NCI-H510A treated with DMSO at 0.1 percent for 48 hours (cell line): ENCODE measurements at regions not wholly inside any gene's neighbourhood (a gene's known extent, or its start where the extent isn't known, plus 50 kb on each side); places are given as distances from the start of the nearest gene placed in this dataset.

Experiments
- DNase-seq: peaks from one replicate; lab custom pipeline; 2025; lab: John Stamatoyannopoulos, UW

DNA sequence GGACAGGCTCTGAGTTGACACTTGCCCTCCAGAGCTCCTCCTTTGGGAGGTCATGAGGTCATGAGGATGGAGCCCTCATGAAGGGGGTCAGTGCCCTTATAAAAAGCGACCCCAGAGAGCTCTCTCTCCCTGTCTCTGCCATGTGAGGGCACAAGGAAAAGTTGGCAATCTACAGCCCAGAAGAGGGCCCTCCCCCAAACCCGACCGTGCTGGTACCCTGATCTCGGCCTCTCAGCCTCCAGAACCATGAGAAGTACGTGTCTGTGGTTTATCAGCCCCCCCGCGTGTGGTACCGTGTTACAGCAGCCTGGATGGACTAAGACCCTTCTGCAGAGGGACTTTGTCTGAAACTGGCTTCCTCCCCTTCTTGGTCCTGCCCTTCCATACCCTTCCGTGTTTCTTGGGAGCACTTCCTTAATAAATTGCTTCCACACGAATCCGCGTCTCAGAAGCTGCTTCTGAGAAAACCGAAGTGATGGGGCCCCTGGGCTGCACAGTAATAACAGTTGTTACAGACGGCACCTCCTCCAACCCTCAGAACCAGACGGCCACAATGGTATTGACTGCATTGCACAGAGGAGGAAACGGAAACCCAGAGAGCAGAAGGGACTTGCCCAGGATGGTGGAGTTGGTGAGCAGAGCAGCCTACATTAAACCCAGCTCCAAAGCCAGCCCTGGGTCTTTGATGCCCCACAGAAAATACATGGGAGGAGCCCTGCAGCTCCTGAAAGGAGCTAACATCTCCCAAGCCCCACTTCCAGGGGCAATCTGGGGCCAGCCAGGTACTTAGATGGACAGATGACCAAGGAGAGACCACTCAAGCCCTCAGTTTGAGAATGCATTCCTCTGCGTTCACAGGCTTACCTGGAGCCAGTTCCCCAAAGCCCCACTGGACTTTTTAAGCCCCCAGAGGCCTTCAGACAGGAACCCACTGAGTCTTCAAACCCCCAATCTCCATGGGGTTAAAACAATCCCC lies 242.7 kb downstream of the BCOR start:
- DNase-seq: peak; percentile 9

DNA sequence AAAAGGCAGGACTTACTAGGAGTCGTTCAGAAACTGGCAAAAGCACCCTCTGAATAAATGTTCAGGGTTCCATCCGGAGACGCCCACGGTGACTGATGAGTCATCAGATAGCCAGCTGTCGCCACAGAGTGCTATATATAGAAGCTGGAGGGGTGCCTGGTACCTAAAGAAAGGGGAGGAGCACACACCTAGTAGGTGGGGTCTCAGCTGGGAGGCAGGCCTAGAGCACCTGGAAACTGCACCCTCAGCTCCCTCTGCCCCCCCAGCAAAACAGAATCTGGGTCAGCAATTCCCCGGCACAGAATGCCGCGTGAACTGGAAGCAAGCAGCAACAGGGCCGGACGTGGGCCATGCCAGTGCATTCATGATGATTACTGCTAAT lies 242.0 kb downstream of the BCOR start:
- DNase-seq: peak; percentile 87

DNA sequence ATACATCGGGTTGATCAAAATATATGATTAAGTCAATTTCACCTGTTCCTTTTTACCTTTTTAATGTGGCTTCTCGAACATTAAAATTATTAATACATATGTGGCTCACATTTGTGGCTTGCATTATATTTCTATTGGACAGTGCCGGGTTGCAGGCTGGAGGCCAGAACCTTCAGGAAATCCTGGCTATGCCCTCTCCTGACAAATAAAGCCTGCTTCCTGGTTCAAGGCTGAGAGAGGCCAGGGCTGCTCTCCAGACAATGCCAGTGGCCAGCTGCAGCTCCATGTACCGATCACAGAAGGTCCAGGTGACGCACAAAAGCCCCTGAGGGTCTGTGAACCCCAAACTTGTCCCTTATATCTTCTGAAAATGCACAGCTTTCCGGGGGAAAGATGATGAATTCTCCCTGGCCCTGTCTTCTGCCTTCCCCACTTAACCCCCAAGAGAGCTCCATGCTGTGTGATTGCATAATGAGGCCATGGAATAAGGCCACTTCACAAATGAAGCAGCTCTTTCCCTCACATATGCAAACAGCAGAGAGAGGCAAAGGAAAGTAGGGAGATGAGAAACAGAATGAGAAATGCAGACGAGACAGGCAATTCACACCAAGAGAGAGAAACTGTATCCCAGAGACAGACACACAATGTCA lies 241.2 kb downstream of the BCOR start:
- no peak for DNase-seq

DNA sequence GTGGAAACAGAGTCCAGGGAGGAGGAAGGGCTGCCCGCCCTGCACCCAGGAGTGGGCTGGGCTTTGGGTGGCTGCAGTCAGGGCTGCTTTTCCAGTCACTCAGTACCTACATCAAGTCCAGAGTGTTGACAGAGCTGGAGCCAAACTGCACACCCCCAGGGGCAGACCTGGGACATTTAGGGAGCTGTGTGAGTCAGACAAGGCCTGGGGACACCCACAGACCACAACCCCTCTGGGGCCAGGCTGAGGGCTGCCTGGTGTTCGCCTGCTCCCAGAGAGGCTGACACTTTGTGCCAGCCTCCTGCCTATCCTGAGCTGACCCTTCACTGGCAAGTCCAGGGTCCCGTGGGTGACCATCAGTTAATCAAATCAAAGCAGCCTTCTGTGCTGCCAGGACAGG lies 240.0 kb downstream of the BCOR start:
- DNase-seq: no peak

DNA sequence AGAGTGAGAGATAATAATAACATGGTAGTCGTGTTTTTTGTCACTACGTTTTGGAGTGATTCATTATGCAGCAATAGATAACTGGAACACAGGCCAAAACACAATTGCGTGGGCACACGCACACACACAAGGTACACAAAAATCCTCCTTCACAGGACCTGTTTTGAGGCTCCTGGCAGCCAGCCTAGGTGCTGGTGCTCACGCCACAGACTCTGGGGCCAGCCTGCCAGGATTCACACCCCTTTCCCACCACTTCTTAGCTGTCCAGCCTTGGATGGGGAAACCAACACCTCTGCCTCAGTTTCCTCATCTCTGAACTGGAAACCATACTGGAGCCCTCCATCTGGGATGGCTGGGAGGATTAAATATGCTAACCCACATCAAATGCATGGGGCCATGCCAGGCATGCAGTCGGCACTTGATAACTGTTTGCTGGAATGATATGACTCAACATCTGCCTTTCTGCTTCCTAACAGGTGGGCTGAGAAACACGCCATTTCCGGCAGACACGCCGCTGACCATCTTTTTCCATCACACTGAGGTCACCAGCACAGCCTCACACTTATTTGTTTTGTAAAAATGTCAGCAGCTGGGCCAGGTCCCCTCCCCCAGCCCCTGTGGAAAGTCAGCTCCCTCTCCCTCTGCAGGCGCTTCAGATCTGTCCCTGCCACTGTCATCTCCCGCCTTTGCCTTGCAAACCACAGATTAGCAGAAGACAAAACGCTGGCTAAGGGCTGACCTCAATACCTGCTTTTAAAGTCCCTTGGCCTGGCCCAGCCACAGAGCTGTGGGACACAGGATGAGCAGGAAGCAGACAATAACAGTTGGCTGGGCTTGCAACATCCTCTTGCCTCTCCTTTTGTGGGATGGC lies 237.5 kb downstream of the BCOR start:
- DNase-seq: peak; percentile 53

DNA sequence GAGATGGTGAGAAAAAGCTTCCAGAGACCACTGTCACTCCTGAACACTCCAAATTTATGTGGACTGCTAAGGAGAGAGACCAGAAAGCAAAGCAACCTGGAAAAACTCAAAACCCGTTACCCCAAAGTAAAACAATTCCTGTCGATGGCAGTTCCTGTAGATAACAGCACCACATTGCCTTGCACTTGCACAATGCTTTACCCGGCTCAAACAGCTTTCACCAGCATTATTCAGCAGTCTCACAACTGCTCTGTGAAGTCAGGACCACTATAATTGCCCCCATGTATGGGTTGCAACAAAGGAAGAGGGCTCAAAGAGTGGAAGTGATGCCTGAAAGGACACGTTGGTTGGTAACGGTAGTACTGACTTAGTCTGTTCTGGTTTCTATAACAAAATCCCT lies 234.8 kb downstream of the BCOR start:
- DNase-seq: no peak

DNA sequence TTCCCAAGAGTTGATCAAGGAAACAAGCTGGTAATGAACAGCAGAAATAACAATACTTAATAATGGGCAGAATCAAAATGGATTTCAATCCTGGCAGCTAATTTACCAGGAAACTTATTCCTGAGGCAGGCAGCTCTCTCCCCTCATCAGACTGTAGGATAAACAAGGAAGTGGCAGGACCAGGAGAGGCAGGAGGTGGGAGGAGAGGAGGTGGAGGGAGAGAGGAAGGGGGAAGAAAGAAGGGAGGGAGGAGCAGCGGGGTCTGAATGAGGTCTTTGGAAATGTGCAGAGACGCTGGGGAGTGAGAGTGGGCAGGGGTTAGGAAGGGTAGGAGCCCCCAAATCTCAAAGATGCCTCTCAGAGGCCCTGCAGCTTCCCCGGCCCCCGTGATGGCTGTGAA lies 231.5 kb downstream of the BCOR start:
- peak; percentile 53 for DNase-seq

DNA sequence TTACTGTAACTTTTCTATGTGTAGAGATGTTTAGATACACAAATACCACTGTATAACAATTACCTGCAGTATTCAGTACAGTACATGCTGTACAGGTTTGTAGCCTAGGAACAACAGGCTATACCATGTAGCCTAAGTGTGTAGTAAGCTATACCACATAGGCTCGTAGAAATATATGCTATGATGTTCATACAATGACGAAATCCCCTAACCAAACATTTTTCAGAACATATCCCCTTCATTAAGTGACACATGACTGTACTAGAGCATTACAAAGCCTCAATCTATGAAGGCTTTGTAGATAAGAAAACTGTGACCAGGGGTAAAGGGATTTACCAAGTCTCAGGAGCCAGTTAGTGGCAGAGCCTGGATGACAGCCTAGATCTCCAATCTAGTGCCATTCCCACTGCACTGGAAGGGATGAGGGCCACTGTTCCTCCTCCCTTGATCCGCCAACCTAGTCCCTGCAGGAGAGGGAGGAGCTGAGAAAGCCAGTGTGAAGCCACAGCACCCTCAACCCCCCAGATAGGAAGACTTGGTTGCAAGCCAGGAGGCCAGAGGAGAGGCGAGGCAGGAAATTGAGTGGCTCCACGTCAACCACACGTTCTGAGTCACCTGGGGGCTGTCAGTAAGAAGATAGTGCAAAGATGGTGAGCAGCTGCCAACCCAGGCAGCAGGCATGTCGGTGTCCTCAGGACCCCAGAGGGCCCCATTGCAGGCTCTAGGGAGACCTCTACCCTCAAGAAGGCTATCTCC lies 227.7 kb downstream of the BCOR start:
- no peak for DNase-seq

DNA sequence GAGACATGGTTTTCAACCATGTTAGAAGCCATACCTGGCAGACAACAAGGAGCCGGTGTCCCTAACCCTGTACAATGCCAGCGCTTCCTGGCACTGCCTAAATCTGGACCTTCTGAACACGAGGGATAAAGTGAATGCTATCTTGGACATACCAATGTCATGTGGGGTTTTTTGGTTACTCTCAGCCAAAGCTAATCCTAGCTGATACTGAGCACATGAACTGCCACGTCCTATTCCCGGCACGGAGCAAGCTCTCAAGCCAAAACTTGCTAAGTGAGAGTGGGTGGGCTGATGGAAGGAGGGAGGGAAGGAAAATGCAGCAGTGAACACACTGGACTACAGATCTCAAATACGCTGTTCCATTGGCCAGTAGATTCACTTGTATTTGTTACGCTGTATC lies 226.1 kb downstream of the BCOR start:
- DNase-seq: no peak

DNA sequence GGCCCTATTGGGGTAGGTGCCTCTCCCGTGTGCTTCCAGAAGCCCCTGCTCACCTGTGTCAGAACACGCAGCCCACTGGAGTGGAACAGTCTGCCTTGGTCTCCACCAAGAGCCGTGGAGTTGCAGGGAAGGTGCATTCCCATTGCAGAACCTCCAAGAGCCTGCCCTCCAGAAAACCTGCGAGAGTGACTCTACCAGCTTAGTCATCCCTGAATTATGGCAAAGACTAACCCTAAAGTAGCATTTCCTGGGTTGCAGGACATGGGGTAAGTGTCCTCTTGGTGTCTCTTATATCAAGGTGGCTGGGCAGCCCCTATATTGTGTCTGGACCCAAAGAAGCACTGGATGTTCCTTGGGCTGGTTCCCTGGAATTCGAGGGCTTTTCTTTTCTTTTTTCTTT lies 224.6 kb downstream of the BCOR start:
- DNase-seq: no peak

DNA sequence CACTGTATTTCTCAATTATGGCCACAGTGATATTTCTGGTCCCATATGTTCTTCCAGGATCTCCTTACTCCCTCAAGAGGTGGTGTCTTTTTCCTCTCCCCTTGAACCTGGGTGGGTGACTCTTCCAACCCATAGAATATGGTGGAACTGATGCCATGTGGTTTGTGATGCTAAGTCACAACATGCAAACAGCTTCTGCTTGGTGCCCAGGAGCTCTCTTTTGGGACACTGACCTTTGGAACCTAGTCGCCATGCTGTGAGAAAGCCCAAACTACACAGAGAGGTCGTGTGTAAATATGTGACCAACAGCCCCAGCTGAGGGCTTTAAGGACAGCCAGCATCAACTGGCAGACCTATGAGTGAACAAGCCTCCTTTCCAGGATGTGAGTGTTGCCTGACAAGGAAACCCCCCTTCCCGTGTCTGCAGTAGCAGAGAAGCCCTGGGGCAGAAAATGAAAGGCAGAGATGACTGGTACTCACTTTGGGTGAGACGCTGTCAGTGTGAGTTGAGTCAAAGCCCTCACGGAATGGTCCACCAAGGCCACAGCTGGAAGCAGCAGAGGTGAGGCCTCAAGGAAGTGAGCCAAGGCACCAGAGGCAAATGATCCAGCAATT lies 223.4 kb downstream of the BCOR start:
- no peak for DNase-seq

DNA sequence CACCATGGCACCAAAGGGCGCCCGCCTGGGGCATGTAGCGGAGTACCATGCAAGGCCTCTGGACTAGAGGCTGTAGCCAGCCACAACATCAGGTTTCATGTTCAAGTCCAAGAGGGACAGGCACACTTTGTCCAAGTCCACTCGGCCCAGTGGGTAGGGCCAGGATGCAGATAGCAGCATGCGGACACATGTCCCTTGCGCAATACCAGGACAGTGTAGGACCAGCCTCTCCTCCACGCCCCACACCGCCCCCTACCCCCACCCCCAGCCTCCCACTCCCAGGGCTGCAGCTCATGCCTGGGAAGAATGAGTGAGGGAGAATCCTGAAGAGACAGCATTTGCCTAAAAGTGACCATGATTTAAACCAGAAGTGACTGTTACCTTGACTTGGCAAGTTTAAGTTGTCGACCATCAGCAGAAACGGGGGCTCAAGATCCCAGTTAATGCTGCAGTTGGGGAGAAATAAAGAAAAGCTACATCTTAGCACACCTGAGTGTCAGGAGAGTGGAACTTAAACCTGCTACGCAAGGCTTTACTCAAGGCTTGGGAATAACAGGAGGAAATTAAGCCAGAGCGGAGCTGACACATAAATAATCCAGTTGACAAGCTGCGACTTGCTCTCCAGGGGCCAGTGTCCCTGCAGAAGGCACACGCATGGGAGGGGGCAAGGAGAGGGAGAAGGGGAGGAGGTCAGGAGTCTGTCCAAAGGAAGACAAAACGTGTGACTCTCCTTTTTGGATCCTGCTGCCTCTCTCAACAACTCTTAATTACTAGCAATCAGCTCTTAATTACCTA lies 221.7 kb downstream of the BCOR start:
- no peak for DNase-seq

DNA sequence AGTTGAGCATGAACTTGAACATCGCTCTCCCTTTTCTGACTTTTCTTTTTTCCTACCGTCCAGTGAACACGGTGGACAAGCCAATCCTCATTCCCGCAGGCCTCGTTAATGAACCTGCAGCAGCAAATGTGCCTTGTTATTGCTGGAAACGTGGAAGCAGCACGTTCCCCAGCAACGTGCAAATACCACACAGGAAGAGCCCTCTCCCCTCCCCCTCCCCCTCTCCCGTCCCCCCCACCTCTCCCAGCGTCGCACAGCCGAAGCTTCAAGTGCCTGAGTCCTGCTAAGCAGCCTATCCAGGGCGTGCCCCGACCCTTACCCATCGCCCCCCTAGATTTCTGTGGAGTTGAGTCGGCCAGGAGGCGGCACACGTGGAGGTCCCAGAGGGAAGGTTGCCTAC lies 219.9 kb downstream of the BCOR start:
- peak; percentile 38 for DNase-seq

DNA sequence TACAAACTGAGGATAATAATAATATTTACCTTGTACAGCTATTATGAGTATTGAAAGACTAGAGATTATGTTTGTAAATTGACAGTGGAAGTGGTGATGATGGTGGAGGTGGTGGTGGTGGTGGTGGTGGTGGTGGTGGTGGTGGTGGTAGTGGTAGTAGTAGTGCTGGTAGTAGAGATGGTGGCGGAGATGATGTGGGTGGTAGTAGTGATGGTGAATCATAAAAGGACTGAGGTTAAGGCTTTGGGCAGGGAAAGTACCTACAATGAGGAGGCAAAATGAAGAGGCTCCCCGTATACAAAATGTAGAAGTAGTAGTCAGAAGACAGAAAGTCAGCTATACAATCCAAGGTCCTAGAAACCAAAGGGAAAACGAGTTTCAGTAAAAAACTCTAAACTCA lies 214.1 kb downstream of the BCOR start:
- DNase-seq: no peak

DNA sequence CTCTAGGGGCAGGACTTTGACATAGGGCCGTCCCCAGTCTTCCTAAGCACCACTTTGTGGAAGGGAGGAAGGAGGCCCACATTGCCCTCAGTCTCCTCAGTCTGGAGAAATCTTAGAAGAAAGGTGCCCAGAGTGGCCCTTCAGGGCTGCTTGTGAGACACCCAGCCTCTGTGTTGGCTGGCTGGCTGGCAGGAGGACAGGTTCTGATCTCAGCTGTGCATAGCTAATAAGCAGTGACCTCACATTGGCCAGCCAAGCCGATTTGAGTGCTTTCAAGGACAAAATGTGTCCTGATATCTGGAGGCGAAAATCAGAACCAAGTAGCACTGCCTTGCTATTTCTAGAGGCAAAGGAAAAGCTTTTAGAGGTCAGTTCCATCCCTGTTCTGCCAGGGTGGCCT lies 211.5 kb downstream of the BCOR start:
- DNase-seq: no peak

DNA sequence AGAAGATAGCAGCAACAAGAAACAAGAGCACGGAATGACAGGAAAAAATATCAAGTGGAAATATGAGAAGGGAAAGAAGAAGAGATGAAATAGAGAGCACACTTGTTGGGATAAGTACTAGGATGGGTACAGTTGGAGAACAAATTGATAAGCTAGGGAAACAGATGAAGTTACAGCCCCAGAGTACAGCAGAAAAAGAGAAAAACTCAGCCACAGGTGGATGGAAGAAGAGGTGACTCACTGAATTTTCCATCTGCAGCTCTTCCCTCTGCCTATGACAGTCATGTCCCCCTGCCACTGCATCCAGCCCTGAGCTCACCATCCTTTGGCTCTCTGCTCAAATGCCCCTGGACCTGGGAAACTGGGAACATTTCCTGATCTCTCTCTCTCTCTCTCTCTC lies 209.0 kb downstream of the BCOR start:
- DNase-seq: peak; percentile 47

DNA sequence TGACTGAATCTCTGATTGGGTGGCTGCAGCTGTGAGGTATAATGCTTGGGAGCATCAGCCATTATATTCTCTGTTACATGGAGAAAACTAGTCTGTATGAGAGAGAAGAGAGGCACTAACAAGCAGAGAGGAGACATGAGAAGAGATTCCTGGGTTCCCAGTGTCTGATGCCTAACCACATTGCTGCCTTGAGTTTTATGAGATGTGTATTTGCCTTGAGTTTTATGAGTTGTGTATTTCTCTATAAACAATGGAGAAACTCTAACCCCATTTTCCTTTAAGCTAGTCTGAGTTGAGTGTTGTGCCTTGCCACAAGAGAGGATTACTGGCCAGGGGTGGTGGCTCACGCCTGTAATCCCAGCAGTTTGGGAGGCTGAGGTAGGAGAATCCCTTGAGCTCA lies 208.1 kb downstream of the BCOR start:
- no peak for DNase-seq

DNA sequence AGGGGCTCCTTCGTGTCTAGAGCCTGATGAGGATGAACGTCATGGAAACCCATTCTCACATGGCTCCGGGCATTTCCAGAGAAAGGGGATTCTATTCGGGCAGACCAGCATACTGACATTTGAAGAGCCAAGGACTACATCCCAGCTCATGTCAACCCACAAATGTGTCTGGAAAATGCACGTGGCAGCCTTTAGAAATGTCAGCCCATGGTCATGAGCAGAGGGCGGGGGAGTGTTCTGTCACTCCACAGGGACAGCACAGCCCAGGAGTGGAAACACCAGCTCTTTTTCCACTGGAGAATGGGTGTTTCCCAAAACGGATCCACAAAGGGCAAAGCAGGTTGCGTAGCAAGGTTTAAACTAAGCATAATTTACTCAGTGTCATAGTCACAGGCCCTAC lies 207.0 kb downstream of the BCOR start:
- DNase-seq: no peak

DNA sequence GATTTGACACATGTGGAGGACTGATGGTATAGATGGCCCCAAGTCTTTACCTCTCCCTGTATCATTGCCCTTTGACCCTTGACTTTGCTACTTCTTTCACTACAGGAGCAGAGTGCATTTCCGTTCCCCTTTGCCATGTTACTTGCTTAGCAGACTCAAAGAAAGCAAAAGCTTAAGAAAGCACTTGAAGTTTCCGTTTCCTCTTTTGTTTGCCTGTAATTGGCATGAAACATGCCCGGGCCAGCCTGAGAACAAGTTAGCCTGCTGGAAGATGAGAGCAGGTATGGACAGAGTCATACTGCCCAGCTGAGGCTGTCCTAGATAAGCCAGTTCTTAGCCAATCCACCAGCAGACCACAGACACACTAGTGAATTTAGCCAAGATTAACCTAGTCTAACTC lies 206.0 kb downstream of the BCOR start:
- DNase-seq: peak; percentile 12
